GM19395 (cell line): ENCODE measurements at regions not wholly inside any gene's neighbourhood (a gene's known extent, or its start where the extent isn't known, plus 50 kb on each side); places are given as distances from the start of the nearest gene placed in this dataset.

Experiments used
- ATAC-seq: cut with Tn5 transposase; IDR thresholded peaks from one replicate; pipeline ENCODE4 v1.9.1; 2021; ENCODE audit warnings: mild to moderate bottlenecking, moderate library complexity; ENCODE audit not compliant: unreplicated experiment

DNA sequence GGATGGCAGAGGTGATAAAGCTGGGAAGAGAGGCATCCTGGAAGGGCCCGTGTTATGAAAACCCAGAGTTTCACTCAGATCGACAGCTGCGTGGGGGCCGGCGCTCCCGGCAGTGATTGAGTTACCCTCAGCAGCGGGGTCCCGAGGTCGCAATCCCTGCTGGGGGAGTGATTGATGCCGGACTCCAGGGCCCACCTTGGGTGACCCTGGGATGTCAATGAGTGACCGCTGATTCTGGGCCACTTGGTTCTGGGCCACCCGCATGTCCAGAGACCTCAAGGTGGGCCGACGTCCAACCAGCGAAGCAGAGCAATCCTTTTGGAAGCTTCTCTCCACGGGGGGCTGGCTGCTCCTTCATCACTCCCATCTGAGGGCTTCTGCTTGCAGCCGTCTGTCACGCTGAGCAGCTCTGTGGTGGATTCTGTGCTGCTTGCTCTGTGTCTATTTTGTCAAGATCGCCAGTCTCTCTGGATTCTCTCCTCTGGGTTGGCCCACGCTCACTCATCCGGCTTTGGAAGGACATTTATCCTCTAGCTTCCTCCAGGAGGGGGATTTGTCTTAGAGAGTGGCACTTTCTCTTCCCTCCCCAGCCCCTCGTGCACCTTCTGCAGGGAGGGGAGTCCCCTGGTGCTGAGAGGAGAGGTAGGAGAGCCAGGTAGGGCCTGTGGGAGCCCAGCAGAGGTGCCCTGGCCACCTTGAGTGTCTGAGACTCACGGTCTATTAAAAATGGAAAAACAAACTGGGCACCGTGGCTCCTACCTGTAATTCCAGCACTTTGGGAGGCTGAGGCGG lies 110.9 kb upstream of the C1orf174 start:
- no peak for ATAC-seq

DNA sequence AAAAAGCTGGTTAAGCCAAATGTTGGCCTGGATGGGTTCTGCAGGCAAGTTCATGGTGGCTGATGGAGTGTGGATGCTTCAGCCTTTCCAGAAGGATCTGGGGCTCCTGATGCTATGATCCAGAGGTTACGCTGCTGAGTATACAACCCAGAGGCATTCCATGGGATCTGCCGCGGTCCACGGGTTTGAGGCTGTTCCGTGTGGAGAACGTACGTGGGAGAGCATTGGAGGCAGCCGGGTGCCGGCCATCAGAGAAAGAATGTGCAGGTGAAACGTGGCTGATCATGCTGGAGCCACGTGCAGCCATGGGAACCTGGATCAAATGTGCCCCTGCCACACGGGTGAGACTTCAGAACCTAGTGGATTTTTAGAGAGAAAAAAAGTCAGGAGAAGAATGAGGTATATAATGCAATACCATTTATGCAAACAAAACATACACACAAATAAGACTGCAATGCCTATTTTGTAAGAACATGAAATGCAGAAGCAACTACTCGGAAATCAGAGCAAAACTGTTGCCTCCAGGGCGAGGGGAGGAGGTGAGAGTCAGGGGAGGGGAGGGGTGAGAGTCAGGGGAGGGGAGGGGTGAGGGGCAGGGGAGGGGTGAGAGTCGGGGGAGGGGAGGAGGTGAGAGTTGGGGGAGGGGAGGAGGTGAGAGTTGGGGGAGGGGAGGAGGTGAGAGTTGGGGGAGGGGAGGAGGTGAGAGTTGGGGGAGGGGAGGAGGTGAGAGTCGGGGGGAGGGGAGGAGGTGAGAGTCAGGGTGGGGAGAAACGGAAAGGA lies 116.5 kb upstream of the C1orf174 start:
- ATAC-seq: no peak

DNA sequence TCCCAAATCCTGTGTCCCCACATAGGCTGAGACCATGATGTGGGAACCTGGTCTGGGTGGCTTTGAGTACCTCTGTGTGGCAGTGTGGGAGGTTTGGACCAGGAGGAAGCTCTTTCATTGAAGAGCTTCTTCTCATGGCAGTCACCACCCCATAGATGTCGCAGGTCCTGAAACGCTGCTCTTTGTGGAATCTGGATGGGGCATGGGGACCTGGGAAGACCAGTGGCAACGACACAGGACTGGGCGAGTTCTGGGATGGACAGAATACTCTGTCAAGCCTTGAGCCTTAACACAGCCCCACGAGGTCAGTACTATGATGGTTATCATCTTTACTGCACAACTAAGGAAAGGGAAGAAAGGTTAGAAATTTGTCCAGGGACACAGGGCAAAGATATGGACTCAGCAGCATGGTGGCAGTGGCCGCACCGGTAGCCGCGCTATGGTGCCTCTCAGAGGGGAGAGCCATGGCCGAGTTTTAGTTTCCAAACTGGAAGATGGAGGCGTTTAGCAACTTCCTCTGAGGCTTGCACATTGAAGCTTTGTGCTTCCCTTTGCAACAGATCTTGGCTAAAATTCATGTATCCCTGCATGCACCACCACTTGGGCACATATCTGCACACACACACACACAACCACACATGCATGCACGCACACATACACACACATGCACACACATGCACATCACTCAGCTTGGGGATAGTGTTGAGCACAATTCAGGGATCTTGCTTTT lies 117.7 kb upstream of the C1orf174 start:
- ATAC-seq: no peak

DNA sequence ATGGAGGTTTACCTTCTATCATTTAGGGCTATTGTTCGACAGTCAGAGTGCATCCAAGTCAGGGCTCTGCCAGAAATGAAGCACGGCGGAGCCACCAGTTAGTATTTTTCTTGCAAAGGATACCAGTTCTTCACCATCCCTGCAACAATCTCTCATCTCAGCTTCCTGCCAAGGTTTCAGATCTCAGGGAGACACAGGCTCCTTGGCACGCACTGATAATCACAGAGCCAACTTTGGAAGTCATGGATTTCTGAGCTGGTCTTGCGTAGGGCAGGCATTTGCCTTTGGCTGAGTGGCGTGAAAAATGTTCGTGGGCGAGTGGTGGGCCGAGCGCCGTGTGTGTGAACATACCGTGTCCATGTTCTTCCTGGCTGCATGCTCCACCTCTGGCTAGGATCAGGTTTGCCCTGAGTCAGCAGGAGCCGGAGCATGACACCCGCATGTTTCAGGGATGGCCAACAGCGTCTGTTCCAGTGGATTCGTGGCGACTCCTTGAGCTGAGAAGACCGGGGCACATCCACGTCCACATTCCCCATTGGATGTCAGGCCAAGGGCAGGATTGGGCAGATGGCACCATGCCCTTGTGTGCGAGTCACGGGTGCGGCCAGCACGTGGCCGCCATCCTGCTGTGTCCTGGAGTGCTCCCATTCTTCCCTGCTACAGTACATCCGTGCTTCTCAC lies 118.5 kb upstream of the C1orf174 start:
- no peak for ATAC-seq

DNA sequence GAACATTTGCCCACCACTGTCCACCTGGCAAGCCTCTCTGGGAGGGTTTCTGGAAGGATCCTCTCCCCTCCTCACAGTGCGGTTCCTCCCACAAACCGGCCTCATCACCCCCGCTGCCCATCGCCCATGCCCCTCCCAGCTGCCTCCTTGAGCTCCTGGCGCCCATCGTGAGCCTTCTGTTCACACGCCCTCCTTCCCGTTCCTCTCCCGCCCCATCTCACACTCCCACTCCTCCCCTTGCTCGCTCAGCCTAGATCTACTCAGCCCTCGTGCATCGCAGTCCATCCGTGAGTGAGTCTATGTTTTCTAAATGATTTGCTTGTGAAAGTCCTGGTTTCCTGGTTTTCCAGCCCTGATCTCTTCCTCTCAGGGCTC lies 119.1 kb upstream of the C1orf174 start:
- ATAC-seq: no peak

DNA sequence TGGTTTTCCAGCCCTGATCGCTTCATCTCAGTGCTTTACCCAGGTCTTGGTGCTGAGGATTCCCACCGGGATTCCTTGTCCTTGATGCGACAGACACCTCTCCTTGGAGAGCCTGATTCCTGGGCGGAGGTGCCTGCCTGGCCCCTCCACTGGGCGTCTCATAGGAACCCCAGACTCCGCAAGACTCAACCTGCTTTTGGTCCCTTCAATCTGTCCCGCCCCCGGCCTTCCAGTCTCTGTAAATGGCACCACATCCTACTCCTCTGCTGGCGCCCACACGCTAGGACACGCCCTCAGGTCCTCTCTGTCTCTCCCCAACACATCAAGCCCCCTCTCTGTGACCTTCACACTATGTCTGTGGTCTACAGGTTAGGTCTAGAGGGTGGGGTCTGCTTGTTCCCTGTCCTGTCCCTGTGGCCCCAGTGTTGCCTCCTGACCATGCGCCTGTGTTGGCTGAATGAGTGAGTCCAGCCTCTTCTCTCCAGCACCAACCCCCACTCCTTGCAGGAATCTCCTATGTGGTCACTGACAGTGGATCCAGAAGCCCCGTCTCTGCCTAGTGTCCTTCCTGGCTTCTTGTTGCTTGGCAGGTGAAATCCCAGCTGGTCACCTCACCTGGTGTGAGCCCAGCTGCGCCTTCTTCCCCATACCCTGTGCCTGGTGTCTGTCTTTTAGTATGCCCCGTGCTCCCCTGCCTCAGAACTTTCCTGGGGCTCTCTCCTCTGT lies 119.7 kb upstream of the C1orf174 start:
- ATAC-seq: no peak

DNA sequence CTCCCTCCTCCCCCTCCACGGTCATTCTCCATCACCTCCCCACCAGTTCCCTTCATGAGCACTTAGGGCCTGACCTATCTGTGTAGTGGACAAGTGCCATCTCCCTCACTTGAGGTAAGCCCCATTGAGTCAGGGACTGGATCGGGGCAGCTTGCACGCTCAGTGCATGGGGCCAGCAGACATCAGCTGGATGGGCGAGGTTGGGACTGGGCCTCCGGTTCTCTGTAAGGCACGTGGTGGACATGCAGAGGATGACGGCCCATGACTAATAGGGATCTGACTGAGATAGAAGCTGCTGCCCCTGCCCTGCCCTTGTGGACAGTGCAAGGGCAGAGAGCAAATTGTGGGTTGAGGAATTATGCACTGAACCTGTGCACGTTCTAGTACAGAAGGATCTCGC lies 120.4 kb upstream of the C1orf174 start:
- ATAC-seq: no peak

DNA sequence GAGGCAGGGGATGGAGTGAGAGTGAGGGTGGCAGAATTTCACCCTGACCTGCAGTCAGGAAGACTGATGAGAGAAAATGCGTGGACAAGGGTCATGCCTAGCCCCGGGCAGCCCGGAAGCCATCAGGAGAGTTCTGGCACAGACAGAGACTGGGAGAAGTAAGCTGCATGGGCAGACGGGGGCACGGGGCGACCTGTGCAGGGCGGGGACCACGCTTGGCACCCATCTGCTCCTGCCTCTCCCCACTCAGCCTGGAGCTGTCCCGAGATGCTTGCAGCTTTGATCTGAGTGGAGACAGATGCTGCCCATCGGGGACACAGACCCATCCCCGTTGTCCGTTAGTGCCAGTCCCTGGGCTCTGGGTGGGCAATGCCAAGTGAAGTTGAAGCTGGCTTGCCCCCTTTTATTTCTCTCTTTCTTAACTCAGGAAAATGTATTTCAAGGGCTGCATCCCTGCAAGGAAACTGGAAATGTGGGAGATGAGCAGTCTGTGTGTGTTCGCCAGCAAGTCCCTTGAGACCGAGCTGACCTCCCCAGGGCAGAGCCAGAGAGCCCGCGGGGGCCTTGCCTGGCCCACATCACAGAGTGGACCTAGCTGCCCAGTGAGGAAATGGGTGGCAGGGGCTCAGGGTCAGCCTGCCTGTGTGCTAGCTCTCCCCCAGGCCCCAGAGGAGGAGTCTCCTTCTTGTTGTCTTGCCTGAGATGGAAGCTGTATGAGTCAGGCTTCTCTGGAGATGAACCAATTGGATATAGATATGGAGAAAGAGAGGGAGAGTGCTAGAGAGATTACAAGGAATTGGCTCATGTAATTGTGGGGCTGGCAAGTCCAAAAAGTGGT lies 121.3 kb upstream of the C1orf174 start:
- no peak for ATAC-seq

DNA sequence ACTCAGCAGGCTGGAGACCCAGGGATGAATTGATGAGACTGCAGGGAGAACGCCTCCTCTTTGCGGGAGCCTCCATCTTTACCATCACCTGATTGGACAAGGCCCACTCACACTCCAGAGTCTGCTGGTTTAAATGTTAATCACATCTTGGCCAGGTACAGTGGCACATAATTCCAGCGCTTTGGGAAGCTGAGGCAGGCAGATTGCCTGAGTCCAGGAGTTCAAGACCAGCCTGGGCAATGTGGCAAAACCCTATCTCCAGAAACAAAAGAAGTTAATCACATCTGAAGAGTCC lies 121.8 kb upstream of the C1orf174 start:
- no peak for ATAC-seq

DNA sequence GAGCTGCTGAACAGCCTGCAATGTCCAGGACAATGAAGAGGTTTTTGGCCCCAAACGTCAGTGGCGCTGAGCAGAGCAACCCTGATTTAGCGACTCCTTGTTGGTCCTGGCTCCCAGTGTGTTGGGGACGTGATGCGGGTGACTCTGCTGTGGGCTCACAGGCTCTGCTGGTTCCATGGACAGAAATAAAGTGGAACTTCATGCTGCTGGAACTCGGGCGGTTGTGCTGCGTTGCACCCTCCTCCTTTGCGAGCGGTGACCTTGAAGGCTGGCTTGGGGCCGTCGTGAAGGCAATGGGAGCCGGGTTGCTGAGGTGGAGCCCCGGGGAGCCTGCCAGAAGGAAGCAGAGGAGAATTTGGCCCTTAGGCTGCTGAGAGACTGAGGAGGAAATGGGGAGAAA lies 122.6 kb upstream of the C1orf174 start:
- no peak for ATAC-seq

DNA sequence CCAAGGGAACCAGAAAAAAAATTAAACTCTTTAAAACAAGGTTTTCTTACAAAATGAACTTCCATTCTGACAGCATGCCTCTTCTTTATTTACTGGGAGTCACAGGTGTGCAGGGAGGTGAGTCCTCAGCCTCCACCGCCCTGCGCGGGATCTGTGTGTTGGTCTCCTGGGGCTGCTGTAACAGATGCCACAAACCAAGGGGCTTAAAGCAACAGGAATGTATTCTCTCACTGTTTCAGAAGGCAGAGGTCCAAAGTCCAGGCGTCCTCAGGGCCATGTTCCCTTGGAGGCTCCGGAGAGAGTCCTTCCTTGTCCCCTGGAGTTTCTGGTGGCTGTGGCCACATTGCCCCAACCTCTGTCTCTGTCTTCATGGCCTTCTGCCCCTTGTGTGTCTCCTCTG lies 123.6 kb upstream of the C1orf174 start:
- ATAC-seq: no peak

DNA sequence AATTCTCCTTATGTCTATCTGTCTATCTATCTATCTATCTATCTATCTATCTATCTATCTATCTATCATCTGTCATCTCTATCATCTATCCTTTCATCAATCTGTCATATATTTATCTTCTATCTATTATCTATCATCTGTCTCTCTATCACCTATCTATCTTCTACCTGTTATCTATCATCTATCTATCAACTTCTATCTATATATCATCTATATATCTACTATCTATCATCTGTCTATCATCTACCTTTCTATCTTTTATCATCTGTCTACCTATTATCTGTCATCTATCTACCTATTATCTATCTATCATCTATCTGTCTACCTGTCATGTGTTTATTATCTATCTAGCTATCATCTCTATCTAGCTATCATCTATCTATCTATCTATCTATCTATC lies 124.7 kb upstream of the C1orf174 start:
- ATAC-seq: no peak

DNA sequence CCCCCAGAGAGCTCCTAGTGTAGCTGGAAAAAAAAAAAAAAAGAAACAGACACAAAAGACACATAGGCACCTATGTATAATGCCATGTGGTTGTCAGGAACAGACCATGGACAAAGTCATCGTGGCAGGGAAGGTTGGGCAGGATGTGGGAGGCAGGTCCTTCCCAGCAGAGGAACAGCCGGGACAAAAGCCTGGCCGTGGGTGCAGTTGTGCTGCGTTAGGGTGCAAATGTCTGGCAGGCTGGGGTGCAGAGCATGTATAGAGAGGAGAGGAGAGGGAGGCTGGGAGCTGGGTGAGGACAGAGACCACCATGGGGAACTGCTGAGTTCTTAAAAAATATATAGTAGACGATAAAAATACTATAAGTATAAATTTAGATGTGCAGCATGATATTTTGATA lies 125.7 kb upstream of the C1orf174 start:
- ATAC-seq: no peak

DNA sequence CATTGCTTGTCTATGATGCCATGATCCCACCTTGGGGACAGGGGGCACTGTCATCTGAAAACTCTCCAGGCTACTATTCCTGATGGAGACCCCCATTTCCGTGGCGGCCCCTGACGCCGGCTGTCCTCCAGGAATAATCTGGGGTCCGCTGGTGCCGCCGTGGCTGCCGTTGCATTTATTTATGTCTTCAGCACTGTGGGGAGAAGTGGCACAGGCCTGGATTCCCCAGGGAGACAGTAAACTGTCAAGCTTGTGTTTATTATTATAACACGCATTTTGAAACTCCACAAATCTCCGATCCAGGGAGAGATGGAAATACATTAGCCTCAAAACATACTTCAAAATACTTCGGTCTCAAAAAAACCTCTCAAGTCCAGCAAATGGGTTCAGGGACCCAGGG lies 126.9 kb upstream of the C1orf174 start:
- no peak for ATAC-seq

DNA sequence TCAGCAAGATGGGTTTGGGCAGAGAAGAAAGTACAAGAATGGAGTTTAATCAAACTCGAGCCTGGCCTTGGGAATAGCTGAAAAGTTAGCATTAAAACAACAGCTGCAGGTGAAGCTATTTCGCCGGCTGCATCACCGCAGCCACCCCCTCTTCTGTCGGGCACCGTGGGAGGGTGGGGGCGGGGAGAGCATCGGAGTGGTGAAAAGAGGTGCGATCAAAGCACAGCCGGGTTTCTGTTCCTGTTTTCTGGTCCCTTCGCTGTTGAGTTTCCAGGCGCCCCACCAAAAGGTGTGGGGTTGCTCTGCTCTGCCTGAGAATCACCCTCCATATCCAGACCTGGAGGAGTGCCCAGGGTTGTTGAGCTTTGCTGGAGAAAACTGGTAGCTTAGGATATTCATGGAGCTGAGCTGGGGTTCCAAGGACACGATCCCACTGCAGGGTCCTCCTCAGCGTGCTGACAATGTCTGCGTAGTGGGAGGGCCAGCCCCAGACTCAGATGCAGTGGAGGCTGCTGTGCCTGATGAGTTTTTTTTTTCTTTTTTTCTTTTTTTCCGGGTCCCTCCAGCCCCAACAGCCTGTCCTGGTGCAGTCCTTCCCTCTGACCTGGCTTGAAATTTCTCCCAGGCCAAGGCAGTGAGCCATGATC lies 127.5 kb upstream of the C1orf174 start:
- ATAC-seq: peak; percentile 78

DNA sequence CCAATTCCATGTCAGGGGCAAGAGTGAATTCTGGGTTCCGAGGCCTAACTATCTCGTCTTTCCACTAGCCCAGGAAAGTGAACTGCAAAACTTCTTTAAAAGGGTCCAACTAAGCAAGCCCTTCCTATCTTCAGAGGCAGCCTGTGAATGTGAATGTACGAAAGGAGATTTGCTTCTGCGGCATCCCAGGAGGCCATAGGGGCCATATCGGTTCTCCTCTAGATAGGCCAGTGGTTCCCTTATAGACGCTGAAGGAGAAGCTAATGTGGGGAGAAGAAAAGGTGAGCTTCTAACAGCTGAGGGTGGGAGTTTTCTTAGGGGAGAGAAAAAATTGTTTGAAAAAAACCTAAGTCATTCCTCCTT lies 128.0 kb upstream of the C1orf174 start:
- ATAC-seq: no peak

DNA sequence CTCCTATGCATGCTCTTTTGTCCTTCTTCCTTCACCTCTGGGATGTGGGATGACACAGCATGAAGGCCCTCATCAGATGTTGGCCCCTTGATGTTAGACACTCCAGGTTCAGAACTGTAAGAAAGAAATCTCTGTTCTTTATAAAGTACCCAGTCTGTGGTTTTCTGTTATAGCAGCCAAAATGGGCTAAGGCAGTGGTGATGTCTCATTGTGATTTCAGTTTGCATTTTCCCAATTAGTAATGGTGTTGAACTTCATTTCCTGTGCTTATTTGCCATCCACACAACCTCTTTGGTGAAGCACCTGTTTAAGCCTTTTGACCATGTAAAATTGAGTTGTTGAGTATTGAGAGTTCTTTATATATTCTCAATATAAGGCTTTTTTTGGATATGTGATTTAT lies 129.3 kb upstream of the C1orf174 start:
- ATAC-seq: no peak

DNA sequence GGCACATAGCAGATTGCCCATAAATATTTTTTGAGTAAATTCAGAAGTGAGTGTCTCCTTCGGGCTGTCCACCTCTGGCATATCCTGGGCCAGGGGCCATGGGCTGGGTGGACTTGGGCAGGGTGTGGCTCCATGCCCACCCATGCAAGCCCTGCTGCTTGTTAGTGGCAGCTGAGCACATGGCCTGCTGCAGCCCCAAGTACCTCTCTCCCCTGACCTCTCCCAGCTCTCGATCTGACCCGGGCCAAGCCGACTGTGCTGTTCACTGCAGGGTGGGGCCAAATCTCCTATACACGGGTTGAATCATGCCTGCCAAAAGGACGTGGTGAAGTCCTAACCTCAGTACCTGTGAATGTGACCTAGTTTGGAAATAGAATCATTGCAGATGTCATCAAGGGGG lies 132.5 kb upstream of the C1orf174 start:
- no peak for ATAC-seq

DNA sequence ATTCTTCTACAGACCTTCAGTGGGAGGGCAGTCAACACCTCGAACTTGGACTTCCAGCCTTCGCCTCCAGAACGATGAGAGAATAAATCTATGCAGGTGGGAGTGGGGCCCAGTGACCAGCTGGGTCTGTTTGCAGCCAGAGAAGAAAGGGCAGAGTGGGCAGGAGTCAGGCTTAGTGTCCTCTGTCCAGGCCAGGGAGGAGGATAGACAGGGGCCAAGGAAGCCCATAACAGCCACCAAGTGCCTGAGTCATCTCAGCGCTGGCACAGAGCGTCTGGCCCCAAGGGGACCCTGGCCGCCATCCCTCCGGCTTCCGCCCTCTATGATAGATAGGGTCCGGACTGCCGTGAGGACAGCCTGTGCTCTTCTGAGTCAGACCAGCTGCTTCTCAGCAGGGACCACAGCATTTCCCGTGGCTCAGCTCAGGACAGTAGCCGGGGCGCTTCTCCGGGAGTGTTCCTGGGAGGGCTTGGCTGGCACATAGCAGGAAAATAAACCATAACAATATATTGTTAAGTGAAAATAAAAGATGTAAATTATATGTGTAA lies 133.1 kb upstream of the C1orf174 start:
- ATAC-seq: no peak
